Thoracic aorta (tissue), 2 donors: ENCODE measurements at regions not wholly inside any gene's neighbourhood (a gene's known extent, or its start where the extent isn't known, plus 50 kb on each side); places are given as distances from the start of the nearest gene placed in this dataset.
A peak's percentile ranks its signal among the peaks of the same experiment; 100 is the strongest.
"Not testable (repeated sequence)": the region's sequence is repeated elsewhere in the genome, so short reads cannot be mapped to it uniquely, and the experiment has no call there.

Source experiments
- ATAC-seq: fragments of 150-250 bp; one replicate; pipeline ENCODE4 v1.8.0; 2017; ENCODE audit warnings: low read depth; ENCODE audit not compliant: insufficient number of reproducible peaks, low FRiP score
- DNase-seq: peaks from one replicate; pipeline ENCODE4 v3.0.0-alpha.2; 2020; ENCODE audit warnings: low spot score
- H3K27ac ChIP-seq, 2 donors: fragments of 200-600 bp; sonication (generic); 1 replicate in 1 of 2; 2 replicates in 1 of 2; pipeline ENCODE4 v1.5.1; 2016; ENCODE audit warnings: mild to moderate bottlenecking in 2 of 2, moderate library complexity in 2 of 2
- H3K27me3 ChIP-seq: fragments of 200-600 bp; sonication (generic); replicated peaks from 2 replicates; pipeline ENCODE4 v1.6.0; 2016; ENCODE audit warnings: mild to moderate bottlenecking; ENCODE audit not compliant: insufficient read depth
- H3K36me3 ChIP-seq: fragments of 200-600 bp; sonication (generic); one replicate; pipeline ENCODE4 v1.5.1; 2016
- H3K4me1 ChIP-seq, 2 donors: fragments of 200-600 bp; sonication (generic); 1 replicate in 1 of 2; 2 replicates in 1 of 2; pipeline versions ENCODE4 v1.5.1 to v1.6.0; 2016; ENCODE audit warnings: low read depth in 2 of 2, mild to moderate bottlenecking in 1 of 2; ENCODE audit not compliant: control insufficient read depth in 1 of 2
- H3K4me3 ChIP-seq: fragments of 200-600 bp; sonication (generic); 2 replicates; pipeline ENCODE4 v1.5.1; 2016; ENCODE audit warnings: mild to moderate bottlenecking
- H3K9me3 ChIP-seq: fragments of 200-600 bp; sonication (generic); 2 replicates; pipeline ENCODE4 v1.5.1; 2016
- TF ChIP-seq, protein P1 (sequence below): fragments of 200-600 bp; sonication (generic); IDR thresholded peaks from one replicate; pipeline ENCODE4 v1.5.1; 2019; ENCODE audit warnings: antibody characterized with exemption

DNA sequence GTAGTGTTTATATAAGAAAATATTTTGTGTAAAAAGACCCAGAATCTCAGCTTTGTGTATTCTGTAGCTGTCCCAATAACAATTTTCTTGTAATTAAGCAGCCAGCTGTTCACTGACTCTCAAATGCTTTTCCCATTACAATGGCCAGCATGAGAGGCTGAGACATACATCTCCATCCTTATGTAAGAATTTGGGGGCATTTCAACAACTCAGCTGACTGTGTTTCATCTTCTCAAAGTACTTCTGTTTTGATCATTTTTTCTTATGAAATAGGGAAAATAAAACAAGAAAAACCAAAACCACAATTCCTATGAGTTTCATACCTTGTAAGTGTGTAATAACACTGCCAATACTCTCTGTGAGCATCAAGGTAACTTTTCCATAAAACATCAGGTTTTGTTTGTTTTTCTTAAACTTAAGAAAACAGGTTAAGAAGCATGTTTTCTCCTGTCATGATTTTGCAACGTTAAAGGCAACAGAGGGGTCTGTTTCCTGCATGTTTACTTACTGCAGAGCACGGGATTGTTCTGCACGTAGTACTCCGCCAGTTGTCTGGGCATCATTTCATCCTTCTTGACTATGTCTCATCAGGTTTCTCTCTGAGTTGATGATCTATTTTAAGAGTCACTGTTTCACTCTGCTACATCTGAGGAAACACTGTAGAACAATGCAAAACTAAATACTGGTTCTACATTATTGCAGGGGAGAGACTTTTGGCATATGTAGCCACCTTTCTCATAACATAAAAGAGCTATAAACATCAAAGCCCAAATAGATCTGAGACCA, 62.9 kb upstream of the CYRIA start:
- Histone ChIP-seq H3K9me3 (no peaks in the 10 kb centered on the region), H3K27ac (no peak overlapping the region), H3K4me1 (peaks cover 7 to 20% of the 10 kb centered on the region in 2 donors), H3K4me3 (no peak overlapping the region), H3K27me3 (no peaks in the 10 kb centered on the region), H3K36me3 (no peaks in the 10 kb centered on the region)
- ATAC-seq = no peak
- TF ChIP-seq, protein P1, sequence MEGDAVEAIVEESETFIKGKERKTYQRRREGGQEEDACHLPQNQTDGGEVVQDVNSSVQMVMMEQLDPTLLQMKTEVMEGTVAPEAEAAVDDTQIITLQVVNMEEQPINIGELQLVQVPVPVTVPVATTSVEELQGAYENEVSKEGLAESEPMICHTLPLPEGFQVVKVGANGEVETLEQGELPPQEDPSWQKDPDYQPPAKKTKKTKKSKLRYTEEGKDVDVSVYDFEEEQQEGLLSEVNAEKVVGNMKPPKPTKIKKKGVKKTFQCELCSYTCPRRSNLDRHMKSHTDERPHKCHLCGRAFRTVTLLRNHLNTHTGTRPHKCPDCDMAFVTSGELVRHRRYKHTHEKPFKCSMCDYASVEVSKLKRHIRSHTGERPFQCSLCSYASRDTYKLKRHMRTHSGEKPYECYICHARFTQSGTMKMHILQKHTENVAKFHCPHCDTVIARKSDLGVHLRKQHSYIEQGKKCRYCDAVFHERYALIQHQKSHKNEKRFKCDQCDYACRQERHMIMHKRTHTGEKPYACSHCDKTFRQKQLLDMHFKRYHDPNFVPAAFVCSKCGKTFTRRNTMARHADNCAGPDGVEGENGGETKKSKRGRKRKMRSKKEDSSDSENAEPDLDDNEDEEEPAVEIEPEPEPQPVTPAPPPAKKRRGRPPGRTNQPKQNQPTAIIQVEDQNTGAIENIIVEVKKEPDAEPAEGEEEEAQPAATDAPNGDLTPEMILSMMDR = no peak
- DNase-seq = no peak

DNA sequence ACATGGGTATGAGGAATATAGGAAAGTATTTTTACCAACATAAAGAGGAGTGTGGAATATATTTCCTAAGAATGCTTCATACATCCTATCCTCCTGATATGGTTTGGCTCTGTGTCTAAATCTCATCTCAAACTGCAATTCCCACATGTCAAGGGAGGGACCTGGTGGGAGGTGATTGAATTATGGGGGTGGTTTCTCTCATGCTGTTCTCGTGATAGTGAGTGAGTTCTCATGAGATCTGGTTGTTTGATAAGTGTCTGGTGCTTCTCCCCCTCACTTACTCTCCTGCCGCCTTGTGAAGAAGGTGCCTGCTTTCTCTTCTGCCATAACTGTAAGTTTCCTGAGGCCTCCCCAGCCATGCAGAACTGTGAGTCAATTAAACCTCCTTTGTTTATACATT, 62.2 kb upstream of the CYRIA start:
- H3K27me3 ChIP-seq, H3K4me3 ChIP-seq, H3K27ac ChIP-seq, H3K36me3 ChIP-seq, ATAC-seq, DNase-seq, H3K9me3 ChIP-seq: not testable (repeated sequence)
- H3K4me1 ChIP-seq = peaks cover 7 to 20% of the 10 kb centered on the region in 2 donors

DNA sequence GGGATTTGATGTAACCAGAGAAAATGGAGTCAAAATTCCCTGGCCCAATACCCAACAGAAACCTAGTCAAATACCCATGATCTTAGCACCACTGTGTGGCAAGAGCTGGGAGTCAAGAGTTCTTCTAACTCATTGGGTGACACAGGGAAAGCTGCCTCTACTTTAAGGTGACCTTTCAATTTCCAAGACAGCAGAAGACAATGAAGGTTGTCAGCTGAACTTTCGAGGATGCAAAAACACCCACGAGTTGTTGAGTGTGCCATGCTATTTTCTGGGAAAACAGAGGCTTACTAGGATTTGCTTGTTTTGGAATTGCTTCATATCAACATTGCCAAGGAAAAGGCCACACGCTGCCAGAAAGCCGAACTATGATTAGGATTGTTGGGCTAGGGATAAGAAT, 61.6 kb upstream of the CYRIA start:
- H3K4me1 ChIP-seq = peaks cover 7 to 20% of the 10 kb centered on the region in 2 donors
- no peaks in the 10 kb centered on the region for H3K9me3 ChIP-seq
- TF ChIP-seq, protein P1 = no peak
- DNase-seq = no peak
- H3K4me3 ChIP-seq = no peak overlapping the region
- ATAC-seq = peak; percentile 72
- no peaks in the 10 kb centered on the region for H3K27me3 ChIP-seq
- no peaks in the 10 kb centered on the region for H3K36me3 ChIP-seq
- H3K27ac ChIP-seq = peak overlapping the region in 1 of 2 donors; percentile 0

DNA sequence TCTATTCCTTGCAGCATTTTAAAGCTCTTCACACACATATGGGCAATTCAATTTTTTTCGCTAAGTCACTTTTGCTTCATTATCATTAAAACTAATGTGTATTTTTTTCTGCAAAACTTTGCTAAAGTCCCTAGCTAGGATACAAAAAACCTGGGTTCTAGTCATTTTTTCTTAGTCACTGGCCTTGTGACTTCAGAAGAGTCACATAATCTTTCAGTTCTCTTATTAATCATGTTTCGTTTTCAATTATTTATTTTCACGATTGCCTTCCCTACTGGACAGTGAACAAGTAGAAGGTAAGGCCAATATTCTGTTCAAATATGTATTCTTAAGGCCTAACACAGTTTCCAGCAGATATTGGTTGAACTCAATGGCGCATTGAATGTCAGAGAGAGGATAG, 60.9 kb upstream of the CYRIA start:
- TF ChIP-seq, protein P1 = no peak
- Histone ChIP-seq H3K27ac (peak overlapping the region in 1 of 2 donors; percentile 0), H3K4me3 (no peak overlapping the region), H3K36me3 (no peaks in the 10 kb centered on the region), H3K27me3 (no peaks in the 10 kb centered on the region), H3K4me1 (peaks cover 7 to 20% of the 10 kb centered on the region in 2 donors), H3K9me3 (no peaks in the 10 kb centered on the region)
- ATAC-seq = no peak
- DNase-seq = no peak

DNA sequence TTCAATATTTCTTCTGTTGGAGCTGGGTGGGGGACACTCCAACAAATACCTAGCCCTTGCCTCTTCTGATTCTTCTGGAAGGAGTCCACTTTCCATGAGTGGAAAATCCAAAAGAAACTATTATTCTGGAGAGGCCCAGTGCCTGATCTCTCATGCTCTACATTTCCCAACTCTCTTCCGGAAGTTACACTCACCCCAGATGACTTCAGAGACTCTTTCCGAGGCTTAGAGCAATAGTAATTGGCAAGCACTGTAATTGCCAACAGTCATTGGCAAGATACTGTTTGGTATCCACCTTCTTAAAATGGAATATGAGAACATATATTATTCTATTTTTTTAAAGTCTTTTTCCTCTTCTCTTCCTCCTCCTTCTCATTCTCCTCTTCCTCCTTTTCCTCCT, 60.5 kb upstream of the CYRIA start:
- TF ChIP-seq, protein P1 = no peak
- Histone ChIP-seq H3K4me3 (no peak overlapping the region), H3K36me3 (no peaks in the 10 kb centered on the region), H3K4me1 (peaks cover 7 to 20% of the 10 kb centered on the region in 2 donors), H3K27me3 (no peaks in the 10 kb centered on the region), H3K9me3 (no peaks in the 10 kb centered on the region), H3K27ac (peak overlapping the region in 1 of 2 donors; percentile 0)
- DNase-seq (no peak), ATAC-seq (peak; percentile 71)
